Endothelial cell of umbilical vein (primary cell): ENCODE measurements at regions not wholly inside any gene's neighbourhood (a gene's known extent, or its start where the extent isn't known, plus 50 kb on each side); places are given as distances from the start of the nearest gene placed in this dataset.

Source experiments
- BruUV-seq: library from RNA; stranded (reverse); fragments of 400-500 nt; replicated peaks from 2 replicates; lab custom pipeline; 2021; lab: Mats Ljungman, UMichigan
- CTCF ChIA-PET: fragments of 300-600, 350-600 bp; sonication (Branson Sonifier 250); formaldehyde crosslinking; loops from one replicate; lab custom pipeline; 2021; ENCODE audit warnings: antibody characterized with exemption, inconsistent platforms; lab: Charles Lee
- POLR2A ChIA-PET: fragments of 300-600, 350-600 bp; sonication (Branson Sonifier 250); formaldehyde crosslinking; loops from one replicate; lab custom pipeline; 2021; ENCODE audit warnings: antibody characterized with exemption, inconsistent platforms; lab: Charles Lee
- DNase-seq: peaks from one replicate; pipeline ENCODE4 v3.0.0-alpha.2; 2011; ENCODE audit warnings: low read depth, low spot score
- FAIRE-seq: peaks from 2 replicates; lab custom pipeline; 2011; peaks lifted over from hg19 to GRCh38; lab: Jason Lieb, UNC
- H2AFZ ChIP-seq: 2 replicates; pipeline ENCODE4 v1.6.0; 2012; ENCODE audit warnings: low read depth, low read length, control low read depth, inconsistent platforms
- H3K27ac ChIP-seq: 2 replicates; pipeline ENCODE4 v1.5.1; 2011; ENCODE audit warnings: low read depth, mild to moderate bottlenecking, control low read depth, low read length, moderate library complexity; ENCODE audit not compliant: insufficient read depth
- H3K27me3 ChIP-seq, 2 experiments: 2 replicates each; pipeline versions ENCODE4 v1.6.0 to v1.6.1; 2011; ENCODE audit warnings: low read length in 2 of 2, mixed read lengths in 1 of 2; ENCODE audit not compliant: control insufficient read depth in 2 of 2, insufficient read depth in 2 of 2
- H3K36me3 ChIP-seq, 2 experiments: 2 replicates in 1 of 2; 3 replicates in 1 of 2; pipeline ENCODE4 v1.5.1; 2011; ENCODE audit warnings: low read length in 2 of 2, mild to moderate bottlenecking in 1 of 2, moderate library complexity in 1 of 2; ENCODE audit not compliant: control insufficient read depth in 2 of 2, insufficient read depth in 2 of 2; ENCODE audit errors: extremely low read depth in 1 of 2
- H3K4me1 ChIP-seq: 3 replicates; pipeline ENCODE4 v1.5.1; 2011; ENCODE audit warnings: mild to moderate bottlenecking, low read length; ENCODE audit not compliant: control insufficient read depth, insufficient read depth; ENCODE audit errors: extremely low read depth
- H3K4me2 ChIP-seq: 2 replicates; pipeline ENCODE4 v1.6.1; 2011; ENCODE audit warnings: low read length, control low read depth, mixed read lengths; ENCODE audit not compliant: insufficient read depth
- H3K4me3 ChIP-seq, 3 experiments: fragments of 200-600 bp in 1 of 3; sonication (generic), shearing (Covaris generic) in 1 of 3; replicated peaks in 1 of 3; 2 replicates each; pipeline ENCODE4 v1.5.1; 2011 to 2016; ENCODE audit warnings: control low read depth in 3 of 3, low read length in 3 of 3, mild to moderate bottlenecking in 2 of 3, inconsistent platforms in 1 of 3, low read depth in 1 of 3, moderate library complexity in 1 of 3; ENCODE audit not compliant: insufficient read depth in 1 of 3
- H3K79me2 ChIP-seq: 2 replicates; pipeline ENCODE4 v1.6.0; 2012; ENCODE audit warnings: low read length, inconsistent platforms; ENCODE audit not compliant: control insufficient read depth, insufficient read depth
- H3K9ac ChIP-seq: replicated peaks from 2 replicates; pipeline ENCODE3; 2011; ENCODE audit warnings: low read length, control low read depth; ENCODE audit not compliant: insufficient read depth; ENCODE audit errors: extremely low read depth
- H3K9me1 ChIP-seq: replicated peaks from 3 replicates; pipeline ENCODE4 v1.6.0; 2011; ENCODE audit warnings: mild to moderate bottlenecking, low read length; ENCODE audit not compliant: control insufficient read depth, insufficient read depth; ENCODE audit errors: extremely low read depth
- H3K9me3 ChIP-seq: replicated peaks from 2 replicates; pipeline ENCODE4 v1.5.1; 2012; ENCODE audit warnings: low read length, inconsistent platforms; ENCODE audit not compliant: control insufficient read depth, insufficient read depth
- H4K20me1 ChIP-seq: replicated peaks from 2 replicates; pipeline ENCODE3; 2011; ENCODE audit warnings: mild to moderate bottlenecking, low read length; ENCODE audit not compliant: control insufficient read depth, insufficient read depth; ENCODE audit errors: extremely low read depth
- CTCF ChIP-seq, 2 donors: IDR thresholded peaks; 1 replicate in 1 of 2; 2 replicates in 1 of 2; pipeline ENCODE4 v1.5.1; 2011; ENCODE audit warnings: low read length in 2 of 2, mild to moderate bottlenecking in 2 of 2, moderate library complexity in 2 of 2, control low read depth in 1 of 2, inconsistent platforms in 1 of 2, low read depth in 1 of 2; ENCODE audit not compliant: insufficient read depth in 1 of 2; ENCODE audit errors: extremely low read depth in 1 of 2
- EZH2 ChIP-seq: IDR thresholded peaks from 2 replicates; pipeline ENCODE4 v1.6.1; 2012; ENCODE audit warnings: borderline replicate concordance, low read depth, mild to moderate bottlenecking, moderate library complexity, low read length, inconsistent platforms; ENCODE audit not compliant: severe bottlenecking
- FOS ChIP-seq: IDR thresholded peaks from 2 replicates; pipeline ENCODE4 v1.6.1; 2011; ENCODE audit warnings: mild to moderate bottlenecking, low read length, moderate library complexity, borderline replicate concordance; ENCODE audit not compliant: insufficient read depth
- JUN ChIP-seq: IDR thresholded peaks from 2 replicates; pipeline ENCODE4 v1.6.1; 2011; ENCODE audit warnings: borderline replicate concordance, low read depth; ENCODE audit not compliant: insufficient read length, insufficient read depth
- MAX ChIP-seq: IDR thresholded peaks from 2 replicates; pipeline ENCODE4 v1.6.1; 2011; ENCODE audit not compliant: insufficient read depth, insufficient read length
- POLR2A ChIP-seq: IDR thresholded peaks from 2 replicates; pipeline ENCODE4 v1.6.1; 2012; ENCODE audit warnings: low read depth, mild to moderate bottlenecking, control low read depth, low read length
- POLR2AphosphoS5 ChIP-seq: IDR thresholded peaks from 2 replicates; pipeline ENCODE4 v1.6.1; 2012; ENCODE audit warnings: low read depth, mild to moderate bottlenecking, control low read depth, low read length, moderate library complexity; ENCODE audit not compliant: insufficient read depth
- dilution Hi-C: fragments of 300-500 bp; cut with MboI; formaldehyde crosslinking; loops from one replicate; pipeline ENCODE4 v1.15.0; 2019; ENCODE audit warnings: low sequenced_read_pairs; ENCODE audit not compliant: extremely low pct_ligation_motif_present
- intact Hi-C: fragments of 100-400 bp; cut with micrococcal nuclease; formaldehyde crosslinking; loops from one replicate; pipeline ENCODE4 v1.10.0; 2022

- no peaks in the 10 kb centered on the region for H3K79me2 ChIP-seq
- H3K9ac ChIP-seq, result no peak overlapping the region
- DNase-seq (peak; percentile 58), FAIRE-seq (peak; percentile 95)
- no peaks in the 10 kb centered on the region for H4K20me1 ChIP-seq
- no TSS peak for BruUV-seq
- ChIA-PET CTCF (no interaction called here), POLR2A (no interaction called here)
- H3K27ac ChIP-seq, result peak overlapping the region; percentile 63
- H3K27me3 ChIP-seq, result no peaks in the 10 kb centered on the region
- H3K4me2 ChIP-seq, result no peak overlapping the region
- no peaks in the 10 kb centered on the region for H3K9me3 ChIP-seq
- intact Hi-C loops (loop anchor here (5.0 kb wide), 1 partner anchor 193 kb away; no protein-coding TSS in a partner anchor), dilution Hi-C loops (no loop called here)
- H3K4me3 ChIP-seq, result no peak overlapping the region
- peak overlapping the region; percentile 58 for H2AFZ ChIP-seq
- TF ChIP-seq POLR2A (no peak), EZH2 (no peak), JUN (no peak), MAX (no peak), POLR2AphosphoS5 (no peak), CTCF (IDR thresholded peaks at IDR 0.05; ENCODE audit: extremely low read depth in 1 of 2, insufficient read depth in 1 of 2, low read depth in 1 of 2, low read length in 2 of 2) (peak; percentile 22 to 29), FOS (peak; percentile 67)
- H3K36me3 ChIP-seq, result no peaks in the 10 kb centered on the region
- H3K4me1 ChIP-seq, result peaks cover 18% of the 10 kb centered on the region
- no peaks in the 10 kb centered on the region for H3K9me1 ChIP-seq
These were observed 196.2 kb upstream of the NLRP1 start for GRCh38 chr17:5780476-5780875.
